ENCODE measurements at regions not wholly inside any gene's neighbourhood (a gene's known extent, or its start where the extent isn't known, plus 50 kb on each side); places are given as distances from the start of the nearest gene placed in this dataset.

DNA sequence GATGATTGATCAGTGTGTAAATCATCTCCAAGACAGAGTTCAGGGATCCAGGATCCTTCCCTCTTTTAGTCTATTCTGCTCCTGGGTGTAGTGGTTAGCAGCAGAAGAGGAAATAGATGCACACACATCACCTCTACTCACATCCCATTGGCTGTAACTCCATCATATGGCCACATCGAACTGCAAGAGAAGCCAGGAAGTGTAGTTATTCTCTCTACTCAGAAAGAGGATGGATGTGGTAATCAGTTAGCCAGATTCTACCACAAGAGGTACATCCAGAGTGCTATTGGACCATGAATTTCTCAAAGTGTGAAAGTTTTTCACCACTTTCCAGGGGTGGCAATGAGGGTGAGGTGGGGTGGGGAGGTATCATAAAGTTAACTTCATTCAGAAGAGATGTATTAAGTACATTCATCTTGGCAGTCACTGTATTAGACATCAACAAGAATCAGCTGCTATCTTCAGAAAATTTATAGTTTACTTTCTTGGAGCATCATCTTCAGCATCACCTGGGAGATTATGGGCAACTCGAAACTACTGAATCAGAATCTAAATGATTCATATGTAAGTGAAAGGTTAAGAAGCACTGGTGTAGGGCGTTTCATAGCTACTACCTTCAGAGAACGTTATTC, 60.6 kb upstream of the GAP43 start:
- no peak for TF ChIP-seq POLR2A (IDR thresholded peaks at IDR 0.05; ENCODE audit: extremely low read depth, insufficient read length)
- no peak for TF ChIP-seq MYC (IDR thresholded peaks at IDR 0.05; ENCODE audit: low read depth, low read length)
- no peak for TF ChIP-seq MAX (IDR thresholded peaks at IDR 0.05; ENCODE audit: low read depth, low read length)
- TF ChIP-seq, protein P1, sequence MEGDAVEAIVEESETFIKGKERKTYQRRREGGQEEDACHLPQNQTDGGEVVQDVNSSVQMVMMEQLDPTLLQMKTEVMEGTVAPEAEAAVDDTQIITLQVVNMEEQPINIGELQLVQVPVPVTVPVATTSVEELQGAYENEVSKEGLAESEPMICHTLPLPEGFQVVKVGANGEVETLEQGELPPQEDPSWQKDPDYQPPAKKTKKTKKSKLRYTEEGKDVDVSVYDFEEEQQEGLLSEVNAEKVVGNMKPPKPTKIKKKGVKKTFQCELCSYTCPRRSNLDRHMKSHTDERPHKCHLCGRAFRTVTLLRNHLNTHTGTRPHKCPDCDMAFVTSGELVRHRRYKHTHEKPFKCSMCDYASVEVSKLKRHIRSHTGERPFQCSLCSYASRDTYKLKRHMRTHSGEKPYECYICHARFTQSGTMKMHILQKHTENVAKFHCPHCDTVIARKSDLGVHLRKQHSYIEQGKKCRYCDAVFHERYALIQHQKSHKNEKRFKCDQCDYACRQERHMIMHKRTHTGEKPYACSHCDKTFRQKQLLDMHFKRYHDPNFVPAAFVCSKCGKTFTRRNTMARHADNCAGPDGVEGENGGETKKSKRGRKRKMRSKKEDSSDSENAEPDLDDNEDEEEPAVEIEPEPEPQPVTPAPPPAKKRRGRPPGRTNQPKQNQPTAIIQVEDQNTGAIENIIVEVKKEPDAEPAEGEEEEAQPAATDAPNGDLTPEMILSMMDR (IDR thresholded peaks at IDR 0.05; ENCODE audit: low read depth, low read length): no peak
- H3K4me3 ChIP-seq (ENCODE audit: low read depth, low read length): no peak overlapping the region
- no peak for DNase-seq (ENCODE audit: low read depth)

DNA sequence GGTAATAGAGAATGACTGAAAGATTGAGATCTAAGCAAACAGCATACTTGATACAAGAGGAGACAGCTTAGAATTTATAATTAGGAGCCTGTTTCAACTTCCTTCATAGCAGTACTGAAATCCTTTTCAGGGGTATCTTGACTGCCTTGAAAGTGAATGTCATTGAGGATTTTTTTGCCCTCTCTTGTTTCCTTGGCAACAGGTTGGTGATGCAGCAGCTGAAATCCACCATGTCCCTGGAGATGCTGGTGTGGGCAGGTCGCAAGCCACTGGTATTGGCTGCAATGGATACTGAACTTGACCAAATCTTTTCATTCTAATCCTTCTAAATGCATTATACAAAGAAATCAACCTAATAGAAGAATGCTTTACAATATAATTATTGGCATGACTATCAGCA, 59.3 kb upstream of the GAP43 start:
- no peak overlapping the region for H3K4me3 ChIP-seq (ENCODE audit: low read depth, low read length)
- no peak for DNase-seq (ENCODE audit: low read depth)
- TF ChIP-seq MAX (IDR thresholded peaks at IDR 0.05; ENCODE audit: low read depth, low read length) (no peak), MYC (IDR thresholded peaks at IDR 0.05; ENCODE audit: low read depth, low read length) (no peak), POLR2A (IDR thresholded peaks at IDR 0.05; ENCODE audit: extremely low read depth, insufficient read length) (no peak)
- TF ChIP-seq, protein P1 (IDR thresholded peaks at IDR 0.05; ENCODE audit: low read depth, low read length): no peak

DNA sequence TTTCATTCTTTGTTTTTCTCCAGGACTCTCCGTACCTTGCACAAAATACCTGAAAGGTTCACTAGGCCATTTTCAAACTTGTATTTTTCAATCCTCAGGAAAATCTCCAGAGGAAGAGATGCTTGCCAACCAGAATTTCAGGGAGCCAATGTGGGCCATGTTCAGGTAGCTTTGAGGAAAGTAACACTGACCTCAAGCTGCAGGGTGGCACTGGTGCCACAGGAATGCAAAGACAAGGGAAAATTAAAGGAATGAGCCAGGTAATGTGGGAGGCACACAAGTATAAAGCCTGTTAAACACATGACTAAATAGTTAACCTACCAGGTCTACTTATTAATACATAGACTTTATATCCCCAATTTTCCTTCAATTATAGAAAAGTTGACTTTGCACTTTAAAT, 51.9 kb upstream of the GAP43 start:
- DNase-seq (ENCODE audit: low read depth): no peak
- H3K4me3 ChIP-seq (ENCODE audit: low read depth, low read length): no peak overlapping the region
- no peak for TF ChIP-seq MYC (IDR thresholded peaks at IDR 0.05; ENCODE audit: low read depth, low read length)
- TF ChIP-seq, protein P1 (IDR thresholded peaks at IDR 0.05; ENCODE audit: low read depth, low read length): no peak
- TF ChIP-seq POLR2A (IDR thresholded peaks at IDR 0.05; ENCODE audit: extremely low read depth, insufficient read length): no peak
- TF ChIP-seq MAX (IDR thresholded peaks at IDR 0.05; ENCODE audit: low read depth, low read length): no peak
